ENCODE measurements at regions not wholly inside any gene's neighbourhood (a gene's known extent, or its start where the extent isn't known, plus 50 kb on each side); places are given as distances from the start of the nearest gene placed in this dataset.
"Not testable (repeated sequence)": the region's sequence is repeated elsewhere in the genome, so short reads cannot be mapped to it uniquely, and the experiment has no call there.

- Histone ChIP-seq H3K36me3 (ENCODE audit: control insufficient read depth, insufficient read depth, low read length) (no peaks in the 10 kb centered on the region), H3K9me3 (ENCODE audit: control insufficient read depth, insufficient read depth, low read length) (no peaks in the 10 kb centered on the region), H3K27me3 (ENCODE audit: control insufficient read depth, insufficient read depth, low read length) (no peaks in the 10 kb centered on the region), H3K9ac (ENCODE audit: low read depth, low read length) (no peak overlapping the region), H3K4me1 (ENCODE audit: control insufficient read depth, insufficient read depth, low read length) (peaks cover 2% of the 10 kb centered on the region), H3K4me3 (ENCODE audit: low read depth, low read length) (no peak overlapping the region)
Observed at GRCh38 chr9:107584186-107584585, 94.6 kb upstream of the KLF4 start.

DNA sequence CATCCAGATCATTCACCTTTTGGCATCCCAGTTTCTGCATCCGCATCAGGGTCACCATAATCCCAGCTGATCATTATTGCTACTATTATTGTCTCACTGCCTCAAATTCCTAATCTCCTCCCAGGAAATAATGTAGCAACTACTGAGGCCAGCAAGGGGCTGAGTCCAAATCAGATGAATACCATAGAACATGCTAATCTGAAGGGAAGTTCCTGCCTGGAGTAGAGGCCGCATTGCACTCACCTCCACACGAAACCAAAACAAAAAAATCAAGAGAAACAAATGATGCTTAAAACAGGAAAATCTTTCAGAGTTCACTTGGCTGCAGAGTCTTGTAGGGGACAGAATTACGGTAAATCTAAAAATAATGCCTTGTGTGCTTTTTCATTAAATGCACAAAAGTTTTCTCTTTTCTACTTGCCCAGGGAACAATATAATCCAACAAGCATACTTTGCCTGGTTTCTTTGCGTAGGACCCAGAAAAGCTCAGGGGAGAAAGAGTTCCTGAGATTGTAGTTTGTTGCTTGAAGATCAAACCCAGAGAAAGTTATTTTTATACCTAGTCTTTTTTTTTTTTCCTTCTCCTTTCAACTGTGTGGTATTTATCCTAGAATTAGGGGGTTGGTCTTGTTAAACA is 87.7 kb upstream of the KLF4 start:
- H3K9me3 ChIP-seq (ENCODE audit: control insufficient read depth, insufficient read depth, low read length): no peaks in the 10 kb centered on the region
- H3K4me3 ChIP-seq (ENCODE audit: low read depth, low read length): no peak overlapping the region
- H3K9ac ChIP-seq (ENCODE audit: low read depth, low read length): no peak overlapping the region
- H3K36me3 ChIP-seq (ENCODE audit: control insufficient read depth, insufficient read depth, low read length): no peaks in the 10 kb centered on the region
- H3K4me1 ChIP-seq (ENCODE audit: control insufficient read depth, insufficient read depth, low read length): no peaks in the 10 kb centered on the region
- H3K27me3 ChIP-seq (ENCODE audit: control insufficient read depth, insufficient read depth, low read length): no peaks in the 10 kb centered on the region

DNA sequence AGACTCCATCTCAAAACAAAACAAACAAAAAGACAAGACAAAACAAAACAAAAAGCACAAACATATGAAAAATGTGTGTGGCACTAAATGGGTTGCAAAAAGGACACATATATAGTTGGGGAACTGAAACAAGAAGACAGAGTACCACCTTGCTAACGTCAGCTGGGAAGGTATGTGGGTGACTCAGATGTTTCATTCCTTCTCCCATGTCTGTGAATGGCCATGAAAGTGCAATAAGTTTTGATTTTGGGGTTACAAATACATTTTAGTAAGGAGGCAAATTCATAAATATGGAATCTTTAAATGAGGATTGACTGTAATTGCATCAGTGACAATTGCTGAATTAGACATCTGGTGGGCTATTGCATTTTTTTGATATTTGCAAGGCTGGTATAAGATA is 81.6 kb upstream of the KLF4 start:
- Histone ChIP-seq H3K4me1 (ENCODE audit: control insufficient read depth, insufficient read depth, low read length) (no peaks in the 10 kb centered on the region), H3K9ac (ENCODE audit: low read depth, low read length) (no peak overlapping the region), H3K9me3 (ENCODE audit: control insufficient read depth, insufficient read depth, low read length) (no peaks in the 10 kb centered on the region), H3K36me3 (ENCODE audit: control insufficient read depth, insufficient read depth, low read length) (no peaks in the 10 kb centered on the region), H3K27me3 (ENCODE audit: control insufficient read depth, insufficient read depth, low read length) (no peaks in the 10 kb centered on the region), H3K4me3 (ENCODE audit: low read depth, low read length) (no peak overlapping the region)

GRCh38 chr9:107569174-107569573 is 79.6 kb upstream of the KLF4 start:
- no peaks in the 10 kb centered on the region for H3K4me1 ChIP-seq (ENCODE audit: control insufficient read depth, insufficient read depth, low read length)
- H3K27me3 ChIP-seq (ENCODE audit: control insufficient read depth, insufficient read depth, low read length): no peaks in the 10 kb centered on the region
- H3K4me3 ChIP-seq (ENCODE audit: low read depth, low read length): no peak overlapping the region
- no peak overlapping the region for H3K9ac ChIP-seq (ENCODE audit: low read depth, low read length)
- no peaks in the 10 kb centered on the region for H3K9me3 ChIP-seq (ENCODE audit: control insufficient read depth, insufficient read depth, low read length)
- no peaks in the 10 kb centered on the region for H3K36me3 ChIP-seq (ENCODE audit: control insufficient read depth, insufficient read depth, low read length)

- not testable (repeated sequence) for H3K9me3 ChIP-seq (ENCODE audit: control insufficient read depth, insufficient read depth, low read length); H3K27me3 ChIP-seq (ENCODE audit: control insufficient read depth, insufficient read depth, low read length); H3K36me3 ChIP-seq (ENCODE audit: control insufficient read depth, insufficient read depth, low read length); H3K4me1 ChIP-seq (ENCODE audit: control insufficient read depth, insufficient read depth, low read length); H3K9ac ChIP-seq (ENCODE audit: low read depth, low read length); H3K4me3 ChIP-seq (ENCODE audit: low read depth, low read length)
Observed at GRCh38 chr9:107568406-107568805, 78.8 kb upstream of the KLF4 start.

- Histone ChIP-seq H3K4me1 (ENCODE audit: control insufficient read depth, insufficient read depth, low read length) (no peaks in the 10 kb centered on the region), H3K9ac (ENCODE audit: low read depth, low read length) (no peak overlapping the region), H3K4me3 (ENCODE audit: low read depth, low read length) (no peak overlapping the region), H3K9me3 (ENCODE audit: control insufficient read depth, insufficient read depth, low read length) (no peaks in the 10 kb centered on the region), H3K36me3 (ENCODE audit: control insufficient read depth, insufficient read depth, low read length) (no peaks in the 10 kb centered on the region), H3K27me3 (ENCODE audit: control insufficient read depth, insufficient read depth, low read length) (no peaks in the 10 kb centered on the region)
Observed at GRCh38 chr9:107567462-107567861, 77.9 kb upstream of the KLF4 start.

- Histone ChIP-seq H3K9ac (ENCODE audit: low read depth, low read length) (no peak overlapping the region), H3K9me3 (ENCODE audit: control insufficient read depth, insufficient read depth, low read length) (no peaks in the 10 kb centered on the region), H3K36me3 (ENCODE audit: control insufficient read depth, insufficient read depth, low read length) (no peaks in the 10 kb centered on the region), H3K27me3 (ENCODE audit: control insufficient read depth, insufficient read depth, low read length) (no peaks in the 10 kb centered on the region), H3K4me1 (ENCODE audit: control insufficient read depth, insufficient read depth, low read length) (no peaks in the 10 kb centered on the region), H3K4me3 (ENCODE audit: low read depth, low read length) (no peak overlapping the region)
Observed at GRCh38 chr9:107566611-107567061, 77.1 kb upstream of the KLF4 start.

DNA sequence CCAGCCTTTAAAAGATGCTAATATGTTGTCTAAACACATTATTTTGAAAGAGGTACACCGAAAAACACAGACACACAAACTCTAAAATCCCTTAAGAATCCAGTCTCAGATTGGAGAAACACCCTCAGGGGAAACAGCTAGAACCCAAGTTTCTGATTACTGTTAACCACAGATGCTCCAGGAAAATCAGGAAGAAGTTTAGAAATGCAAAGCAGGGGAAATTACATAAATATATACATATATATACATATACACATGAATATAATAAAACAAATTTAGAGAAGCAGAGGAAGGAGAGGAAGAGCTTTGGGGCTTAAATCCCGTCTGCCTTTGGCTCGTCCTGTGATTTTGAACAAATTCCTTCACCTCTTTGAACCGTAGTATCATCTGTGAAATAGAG is 73.2 kb upstream of the KLF4 start:
- H3K4me3 ChIP-seq (ENCODE audit: low read depth, low read length): no peak overlapping the region
- H3K4me1 ChIP-seq (ENCODE audit: control insufficient read depth, insufficient read depth, low read length): no peaks in the 10 kb centered on the region
- H3K27me3 ChIP-seq (ENCODE audit: control insufficient read depth, insufficient read depth, low read length): no peaks in the 10 kb centered on the region
- no peaks in the 10 kb centered on the region for H3K9me3 ChIP-seq (ENCODE audit: control insufficient read depth, insufficient read depth, low read length)
- no peak overlapping the region for H3K9ac ChIP-seq (ENCODE audit: low read depth, low read length)
- H3K36me3 ChIP-seq (ENCODE audit: control insufficient read depth, insufficient read depth, low read length): no peaks in the 10 kb centered on the region

- Histone ChIP-seq H3K4me1 (ENCODE audit: control insufficient read depth, insufficient read depth, low read length) (no peaks in the 10 kb centered on the region), H3K4me3 (ENCODE audit: low read depth, low read length) (no peak overlapping the region), H3K9me3 (ENCODE audit: control insufficient read depth, insufficient read depth, low read length) (no peaks in the 10 kb centered on the region), H3K27me3 (ENCODE audit: control insufficient read depth, insufficient read depth, low read length) (no peaks in the 10 kb centered on the region), H3K9ac (ENCODE audit: low read depth, low read length) (no peak overlapping the region), H3K36me3 (ENCODE audit: control insufficient read depth, insufficient read depth, low read length) (no peaks in the 10 kb centered on the region)
Observed at GRCh38 chr9:107559494-107560086, 70.0 kb upstream of the KLF4 start.

GRCh38 chr9:107557236-107557990 is 67.8 kb upstream of the KLF4 start:
- Histone ChIP-seq H3K27me3 (ENCODE audit: control insufficient read depth, insufficient read depth, low read length) (no peaks in the 10 kb centered on the region), H3K4me1 (ENCODE audit: control insufficient read depth, insufficient read depth, low read length) (no peaks in the 10 kb centered on the region), H3K36me3 (ENCODE audit: control insufficient read depth, insufficient read depth, low read length) (no peaks in the 10 kb centered on the region), H3K9me3 (ENCODE audit: control insufficient read depth, insufficient read depth, low read length) (no peaks in the 10 kb centered on the region), H3K4me3 (ENCODE audit: low read depth, low read length) (no peak overlapping the region), H3K9ac (ENCODE audit: low read depth, low read length) (no peak overlapping the region)

DNA sequence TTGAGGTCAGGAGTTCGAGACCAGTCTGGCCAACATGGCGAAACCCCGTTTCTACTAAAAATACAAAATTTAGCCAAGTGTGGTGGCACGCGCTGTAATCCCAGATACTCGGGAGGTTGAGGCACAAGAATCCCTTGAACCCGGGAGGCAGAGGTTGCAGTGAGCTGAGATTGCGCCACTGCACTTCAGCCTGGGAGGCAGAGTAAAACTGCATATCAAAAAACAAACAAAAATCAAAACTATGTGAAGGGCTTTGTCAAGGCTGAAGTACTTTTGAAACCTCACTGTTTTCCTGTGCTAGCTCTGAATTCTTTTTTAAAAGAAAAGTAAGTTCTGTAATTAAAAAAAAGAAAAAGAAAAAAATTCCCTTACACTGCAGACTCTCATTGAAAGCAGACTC is 65.1 kb upstream of the KLF4 start:
- no peaks in the 10 kb centered on the region for H3K9me3 ChIP-seq (ENCODE audit: control insufficient read depth, insufficient read depth, low read length)
- H3K4me3 ChIP-seq (ENCODE audit: low read depth, low read length): no peak overlapping the region
- H3K9ac ChIP-seq (ENCODE audit: low read depth, low read length): no peak overlapping the region
- no peaks in the 10 kb centered on the region for H3K36me3 ChIP-seq (ENCODE audit: control insufficient read depth, insufficient read depth, low read length)
- no peaks in the 10 kb centered on the region for H3K27me3 ChIP-seq (ENCODE audit: control insufficient read depth, insufficient read depth, low read length)
- no peaks in the 10 kb centered on the region for H3K4me1 ChIP-seq (ENCODE audit: control insufficient read depth, insufficient read depth, low read length)

Measured in iPS-15b (cell line).